ENCODE measurements at regions not wholly inside any gene's neighbourhood (a gene's known extent, or its start where the extent isn't known, plus 50 kb on each side); places are given as distances from the start of the nearest gene placed in this dataset.
A peak's percentile ranks its signal among the peaks of the same experiment; 100 is the strongest.
"Not testable (repeated sequence)": the region's sequence is repeated elsewhere in the genome, so short reads cannot be mapped to it uniquely, and the experiment has no call there.

GRCh38 chr3:101950985-101951733 lies 101.8 kb downstream of the NFKBIZ start:
- no peak for DNase-seq

GRCh38 chr3:101954361-101954760 lies 105.0 kb downstream of the NFKBIZ start:
- DNase-seq = no peak

- DNase-seq = no peak
Observed at GRCh38 chr3:101954936-101955335, 105.6 kb downstream of the NFKBIZ start.

GRCh38 chr3:101962055-101962454 lies 112.7 kb downstream of the NFKBIZ start:
- no peak for DNase-seq

GRCh38 chr3:101963902-101964362 lies 114.6 kb downstream of the NFKBIZ start:
- DNase-seq = peak in 1 of 5 donors; percentile 65

GRCh38 chr3:101964861-101965260 lies 115.5 kb downstream of the NFKBIZ start:
- no peak for DNase-seq

- DNase-seq = no peak
Observed at GRCh38 chr3:101966226-101966625, 116.9 kb downstream of the NFKBIZ start.

- no peak for DNase-seq
Observed at GRCh38 chr3:101970212-101970611, 120.9 kb downstream of the NFKBIZ start.

GRCh38 chr3:101970905-101971304 lies 121.6 kb downstream of the NFKBIZ start:
- DNase-seq = no peak

GRCh38 chr3:101972430-101973162 lies 123.3 kb downstream of the NFKBIZ start:
- no peak for DNase-seq

GRCh38 chr3:101973163-101973505 lies 123.8 kb downstream of the NFKBIZ start:
- no peak for DNase-seq

- DNase-seq = not testable (repeated sequence)
Observed at GRCh38 chr3:101975415-101975814, 126.1 kb downstream of the NFKBIZ start.

GRCh38 chr3:101976473-101976872 lies 127.2 kb downstream of the NFKBIZ start:
- DNase-seq = no peak

- DNase-seq = no peak
Observed at GRCh38 chr3:101978348-101978747, 129.0 kb downstream of the NFKBIZ start.

- DNase-seq = no peak
Observed at GRCh38 chr3:101979033-101979432, 129.7 kb downstream of the NFKBIZ start.

- no peak for DNase-seq
Observed at GRCh38 chr3:101984356-101984755, 135.0 kb downstream of the NFKBIZ start.

- peak in 1 of 5 donors; percentile 75 for DNase-seq
Observed at GRCh38 chr3:101988596-101988995, 139.3 kb downstream of the NFKBIZ start.

- DNase-seq = no peak
Observed at GRCh38 chr3:101989578-101990200, 140.4 kb downstream of the NFKBIZ start.

GRCh38 chr3:101992863-101993262 lies 143.5 kb downstream of the NFKBIZ start:
- no peak for DNase-seq

GRCh38 chr3:101994386-101994785 lies 145.1 kb downstream of the NFKBIZ start:
- DNase-seq = no peak

- no peak for DNase-seq
Observed at GRCh38 chr3:101995371-101996046, 146.2 kb downstream of the NFKBIZ start.

- no peak for DNase-seq
Observed at GRCh38 chr3:101996832-101997231, 147.5 kb downstream of the NFKBIZ start.

- DNase-seq = no peak
Observed at GRCh38 chr3:101998256-101998926, 149.1 kb downstream of the NFKBIZ start.

Data from T-helper 1 cell (primary cell).